ENCODE measurements at regions not wholly inside any gene's neighbourhood (a gene's known extent, or its start where the extent isn't known, plus 50 kb on each side); places are given as distances from the start of the nearest gene placed in this dataset.

GRCh38 chr4:10974371-10974770 is 289.8 kb upstream of the CLNK start:
- no peak for TF ChIP-seq CTCF (conservative IDR thresholded peaks at IDR 0.05; ENCODE audit: low read depth, low read length)
- no peak for TF ChIP-seq POLR2A (IDR thresholded peaks at IDR 0.05; ENCODE audit: low read depth, low read length)
- no peak for TF ChIP-seq CEBPB (IDR thresholded peaks at IDR 0.05; ENCODE audit: low read depth, low read length)
- TF ChIP-seq MXI1 (IDR thresholded peaks at IDR 0.05; ENCODE audit: borderline replicate concordance, low read depth, low read length), result no peak
- TF ChIP-seq RFX5 (IDR thresholded peaks at IDR 0.05; ENCODE audit: low read depth, low read length), result no peak
- TF ChIP-seq RAD21 (IDR thresholded peaks at IDR 0.05; ENCODE audit: low read length), result no peak
- no peak for TF ChIP-seq CHD1 (IDR thresholded peaks at IDR 0.05; ENCODE audit: low read depth, low read length)
- no peak for TF ChIP-seq MAZ (IDR thresholded peaks at IDR 0.05; ENCODE audit: borderline replicate concordance, low read depth, low read length)
- no peak for TF ChIP-seq BHLHE40 (IDR thresholded peaks at IDR 0.05; ENCODE audit: low read depth, low read length)
- no peak for TF ChIP-seq USF2 (IDR thresholded peaks at IDR 0.05; ENCODE audit: low read depth, low read length)
- no peak for TF ChIP-seq NFE2L2 (IDR thresholded peaks at IDR 0.05; ENCODE audit: low read depth, low read length)
- no peak for TF ChIP-seq SMC3 (IDR thresholded peaks at IDR 0.05; ENCODE audit: low read depth, low read length)
- TF ChIP-seq RCOR1 (IDR thresholded peaks at IDR 0.05; ENCODE audit: insufficient replicate concordance, low read length), result no peak

Measured in IMR-90 (cell line).